IMR-90 (cell line): ENCODE measurements at regions not wholly inside any gene's neighbourhood (a gene's known extent, or its start where the extent isn't known, plus 50 kb on each side); places are given as distances from the start of the nearest gene placed in this dataset.

Experiments used
- ATAC-seq: fragments of 200-7000 bp; cut with Tn5 transposase; 2 replicates; pipeline ENCODE4 v1.9.1; 2020; ENCODE audit warnings: low read depth, mild to moderate bottlenecking, moderate library complexity
- BruUV-seq: library from RNA; stranded (reverse); fragments of 400-500 nt; replicated peaks from 2 replicates; lab custom pipeline; 2021; lab: Mats Ljungman, UMichigan
- CTCF ChIA-PET: fragments of 300-600 bp; formaldehyde crosslinking; extraction: SDS; loops from one replicate; lab custom pipeline; 2021; ENCODE audit warnings: antibody characterized with exemption; lab: Yijun Ruan, JAX
- POLR2A ChIA-PET: fragments of 300-600 bp; sonication (Branson Sonifier 250); formaldehyde crosslinking; loops from one replicate; lab custom pipeline; 2022; ENCODE audit warnings: antibody characterized with exemption; ENCODE audit not compliant: unreplicated experiment; lab: Charles Lee
- DNase-seq: peaks from one replicate; pipeline ENCODE4 v3.0.0; 2013
- H2AFZ ChIP-seq: replicated peaks from 2 replicates; pipeline ENCODE3; 2013; ENCODE audit warnings: low read length, mild to moderate bottlenecking; ENCODE audit not compliant: poor library complexity
- H2AK5ac ChIP-seq: 2 replicates; pipeline ENCODE4 v1.6.1; 2013; ENCODE audit warnings: low read depth, low read length, inconsistent platforms
- H2AK9ac ChIP-seq: replicated peaks from 2 replicates; pipeline ENCODE3; 2013; ENCODE audit warnings: mild to moderate bottlenecking, low read depth, low read length, moderate library complexity; ENCODE audit not compliant: poor library complexity
- H2BK120ac ChIP-seq: 2 replicates; pipeline ENCODE4 v1.6.1; 2013; ENCODE audit warnings: low read depth, low read length, inconsistent platforms
- H2BK15ac ChIP-seq: 3 replicates; pipeline ENCODE4 v1.6.1; 2013; ENCODE audit warnings: low read depth, low read length, inconsistent platforms
- H2BK20ac ChIP-seq: 2 replicates; pipeline ENCODE4 v1.6.1; 2013; ENCODE audit warnings: low read depth, mild to moderate bottlenecking, inconsistent platforms, low read length, moderate library complexity
- H2BK5ac ChIP-seq: 2 replicates; pipeline ENCODE4 v1.6.1; 2013; ENCODE audit warnings: mild to moderate bottlenecking, low read depth, low read length, inconsistent platforms; ENCODE audit not compliant: poor library complexity, severe bottlenecking
- H3K14ac ChIP-seq: replicated peaks from 2 replicates; pipeline ENCODE4 v1.6.1; 2013; ENCODE audit warnings: low read depth, low read length, inconsistent platforms
- H3K18ac ChIP-seq: 2 replicates; pipeline ENCODE4 v1.6.1; 2013; ENCODE audit warnings: low read depth, low read length, control low read depth
- H3K23ac ChIP-seq: 2 replicates; pipeline ENCODE4 v1.6.1; 2013; ENCODE audit warnings: low read depth, low read length, inconsistent platforms
- H3K27ac ChIP-seq: 2 replicates; pipeline ENCODE4 v1.5.1; 2013; ENCODE audit warnings: mild to moderate bottlenecking, control low read depth, low read length; ENCODE audit not compliant: insufficient read depth
- H3K27me3 ChIP-seq: 2 replicates; pipeline ENCODE4 v1.6.1; 2013; ENCODE audit warnings: low read length; ENCODE audit not compliant: control insufficient read depth, insufficient read depth
- H3K36me3 ChIP-seq: 2 replicates; pipeline ENCODE4 v1.6.1; 2013; ENCODE audit warnings: low read length, mixed read lengths; ENCODE audit not compliant: control insufficient read depth, insufficient read depth
- H3K4ac ChIP-seq: 2 replicates; pipeline ENCODE4 v1.6.1; 2013; ENCODE audit warnings: low read depth, low read length, inconsistent platforms
- H3K4me1 ChIP-seq: 2 replicates; pipeline ENCODE4 v1.6.1; 2013; ENCODE audit warnings: low read length, mixed read lengths; ENCODE audit not compliant: control insufficient read depth, insufficient read depth
- H3K4me2 ChIP-seq: 2 replicates; pipeline ENCODE4 v1.6.1; 2013; ENCODE audit warnings: low read depth, mild to moderate bottlenecking, control low read depth, low read length, moderate library complexity
- H3K4me3 ChIP-seq: 2 replicates; pipeline ENCODE4 v1.5.1; 2013; ENCODE audit warnings: low read depth, mild to moderate bottlenecking, control low read depth, low read length, moderate library complexity; ENCODE audit not compliant: insufficient read depth
- H3K56ac ChIP-seq: 2 replicates; pipeline ENCODE4 v1.6.1; 2013; ENCODE audit warnings: low read length, inconsistent platforms; ENCODE audit not compliant: insufficient read depth; ENCODE audit errors: extremely low read depth
- H3K79me1 ChIP-seq, 2 experiments: 2 replicates each; pipeline ENCODE4 v1.6.1; 2013; ENCODE audit warnings: low read length in 2 of 2, inconsistent platforms in 1 of 2, low read depth in 1 of 2
- H3K9ac ChIP-seq: 2 replicates; pipeline ENCODE4 v1.6.1; 2013; ENCODE audit warnings: low read depth, low read length, control low read depth
- H3K9me1 ChIP-seq: 2 replicates; pipeline ENCODE4 v1.6.1; 2013; ENCODE audit warnings: low read length, inconsistent platforms; ENCODE audit not compliant: insufficient read depth
- H3K9me3 ChIP-seq: 2 replicates; pipeline ENCODE4 v1.6.1; 2013; ENCODE audit warnings: low read length; ENCODE audit not compliant: control insufficient read depth, insufficient read depth
- H4K20me1 ChIP-seq: 2 replicates; pipeline ENCODE4 v1.6.1; 2013; ENCODE audit warnings: low read length, inconsistent platforms; ENCODE audit not compliant: insufficient read depth
- H4K5ac ChIP-seq: 2 replicates; pipeline ENCODE4 v1.6.1; 2013; ENCODE audit warnings: mild to moderate bottlenecking, low read depth, low read length, control low read depth
- H4K8ac ChIP-seq, 2 experiments: 2 replicates each; pipeline ENCODE4 v1.6.1; 2013; ENCODE audit warnings: low read depth in 2 of 2, low read length in 2 of 2, control low read depth in 1 of 2, inconsistent platforms in 1 of 2
- H4K91ac ChIP-seq: 2 replicates; pipeline ENCODE4 v1.6.1; 2013; ENCODE audit warnings: low read depth, low read length, inconsistent platforms; ENCODE audit not compliant: insufficient read depth
- CEBPB ChIP-seq: IDR thresholded peaks from 2 replicates; pipeline ENCODE4 v1.6.1; 2012; ENCODE audit warnings: low read depth, low read length, improper control_type of control experiment
- FOS ChIP-seq: fragments of 150-350 bp; IDR thresholded peaks from 2 replicates; pipeline ENCODE4 v1.6.1; 2016; ENCODE audit warnings: low read depth, low read length
- MXI1 ChIP-seq: IDR thresholded peaks from 2 replicates; pipeline ENCODE4 v1.6.1; 2012; ENCODE audit warnings: low read depth, mild to moderate bottlenecking, low read length, moderate library complexity, borderline replicate concordance
- NFE2L2 ChIP-seq: fragments of 150-350 bp; IDR thresholded peaks from 2 replicates; pipeline ENCODE4 v1.6.1; 2016; ENCODE audit warnings: low read depth, mild to moderate bottlenecking, low read length
- POLR2A ChIP-seq: IDR thresholded peaks from 2 replicates; pipeline ENCODE4 v1.6.1; 2012; ENCODE audit warnings: mild to moderate bottlenecking, low read depth, low read length
- RAD21 ChIP-seq: IDR thresholded peaks from 2 replicates; pipeline ENCODE4 v1.6.1; 2012; ENCODE audit warnings: low read length, improper control_type of control experiment
- RCOR1 ChIP-seq: IDR thresholded peaks from 2 replicates; pipeline ENCODE4 v1.6.1; 2012; ENCODE audit warnings: mild to moderate bottlenecking, low read length, improper control_type of control experiment; ENCODE audit not compliant: insufficient replicate concordance
- WGBS, 2 experiments: methylation state at CpG; one replicate each; pipeline versions ENCODE4 v1.1.5 to v1.1.7; 2013; ENCODE audit warnings: missing lambda C conversion rate in 2 of 2; ENCODE audit not compliant: insufficient read length in 1 of 2; ENCODE audit errors: extremely low coverage in 2 of 2; 5-methylcytosine and 5-hydroxymethylcytosine counted together
- dilution Hi-C: fragments of 300-500 bp; cut with HindIII; formaldehyde crosslinking; loops from one replicate; pipeline ENCODE4 v1.14.3; 2018; ENCODE audit warnings: low sequenced_read_pairs; ENCODE audit not compliant: unreplicated experiment
- in situ Hi-C: fragments of 300-500 bp; cut with MboI; formaldehyde crosslinking; loops from 3 replicates; pipeline ENCODE4 v1.14.3; 2019; ENCODE audit warnings: low sequenced_read_pairs, inconsistent platforms, mixed read lengths
- intact Hi-C: fragments of 100-400 bp; cut with micrococcal nuclease; formaldehyde crosslinking; loops from 2 replicates; pipeline ENCODE4 v1.10.0; 2022
- TF ChIP-seq, protein P1 (sequence below): fragments of 150-350 bp; IDR thresholded peaks from 2 replicates; pipeline ENCODE4 v1.6.1; 2016; ENCODE audit warnings: low read depth, mild to moderate bottlenecking, low read length, moderate library complexity, borderline replicate concordance
- TF ChIP-seq, protein P2 (sequence below): fragments of 150-350 bp; IDR thresholded peaks from 2 replicates; pipeline ENCODE4 v1.6.1; 2017; ENCODE audit warnings: mild to moderate bottlenecking, antibody characterized with exemption, low read length, low read depth

DNA sequence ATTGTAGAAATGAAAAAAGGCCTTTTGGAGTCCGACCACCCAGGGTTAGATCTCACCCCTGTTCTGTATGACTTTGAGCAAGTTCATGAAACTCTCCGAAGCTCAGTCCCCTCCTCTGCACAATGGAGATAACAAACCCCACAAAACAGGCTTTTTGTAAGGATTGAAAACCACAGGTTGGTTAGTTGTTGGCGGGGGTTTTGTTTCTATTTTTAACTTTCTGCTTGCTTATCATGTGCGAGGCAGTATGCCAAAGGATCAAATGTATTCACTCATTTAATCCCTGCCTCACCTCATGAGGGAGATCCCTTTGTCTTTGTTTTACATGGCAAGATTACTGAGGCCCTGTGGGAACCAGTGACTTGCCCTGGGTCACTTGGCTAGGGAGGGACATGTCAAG, 539.1 kb downstream of the CDK5RAP2 start:
- ChIA-PET CTCF (no interaction called here), POLR2A (no interaction called here)
- H3K9me3 ChIP-seq = peaks cover 2% of the 10 kb centered on the region; the same call in 1 of the 2 replicates
- H3K27me3 ChIP-seq = no peaks in the 10 kb centered on the region
- no peak overlapping the region for H4K91ac ChIP-seq
- H3K27ac ChIP-seq = no peak overlapping the region
- no peak for DNase-seq
- H3K23ac ChIP-seq = no peak overlapping the region
- no peak overlapping the region for H4K8ac ChIP-seq
- H3K4me2 ChIP-seq = no peak overlapping the region
- H2BK15ac ChIP-seq = no peak overlapping the region
- no peak overlapping the region for H3K14ac ChIP-seq
- H3K9ac ChIP-seq = no peak overlapping the region
- no peaks in the 10 kb centered on the region for H3K79me1 ChIP-seq
- H3K4ac ChIP-seq = no peak overlapping the region
- H2AK5ac ChIP-seq = no peak overlapping the region
- ATAC-seq = no peak
- no peak overlapping the region for H3K4me3 ChIP-seq
- dilution Hi-C loops = no loop called here
- H2BK20ac ChIP-seq = no peak overlapping the region
- no peak overlapping the region for H4K5ac ChIP-seq
- BruUV-seq = no TSS peak
- no peak overlapping the region for H3K56ac ChIP-seq
- in situ Hi-C loops = no loop called here
- WGBS, 2 experiments = no CpG with 5 or more reads among the region's 4 CpGs
- H3K4me1 ChIP-seq = no peaks in the 10 kb centered on the region
- no peak overlapping the region for H2AFZ ChIP-seq
- no peaks in the 10 kb centered on the region for H3K9me1 ChIP-seq
- no peak overlapping the region for H3K18ac ChIP-seq
- H2BK120ac ChIP-seq = no peak overlapping the region
- intact Hi-C loops = no loop called here
- TF ChIP-seq, protein P1, sequence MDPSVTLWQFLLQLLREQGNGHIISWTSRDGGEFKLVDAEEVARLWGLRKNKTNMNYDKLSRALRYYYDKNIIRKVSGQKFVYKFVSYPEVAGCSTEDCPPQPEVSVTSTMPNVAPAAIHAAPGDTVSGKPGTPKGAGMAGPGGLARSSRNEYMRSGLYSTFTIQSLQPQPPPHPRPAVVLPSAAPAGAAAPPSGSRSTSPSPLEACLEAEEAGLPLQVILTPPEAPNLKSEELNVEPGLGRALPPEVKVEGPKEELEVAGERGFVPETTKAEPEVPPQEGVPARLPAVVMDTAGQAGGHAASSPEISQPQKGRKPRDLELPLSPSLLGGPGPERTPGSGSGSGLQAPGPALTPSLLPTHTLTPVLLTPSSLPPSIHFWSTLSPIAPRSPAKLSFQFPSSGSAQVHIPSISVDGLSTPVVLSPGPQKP = no peak
- no peak for TF ChIP-seq NFE2L2
- no peak for TF ChIP-seq FOS
- TF ChIP-seq POLR2A = no peak
- TF ChIP-seq, protein P2, sequence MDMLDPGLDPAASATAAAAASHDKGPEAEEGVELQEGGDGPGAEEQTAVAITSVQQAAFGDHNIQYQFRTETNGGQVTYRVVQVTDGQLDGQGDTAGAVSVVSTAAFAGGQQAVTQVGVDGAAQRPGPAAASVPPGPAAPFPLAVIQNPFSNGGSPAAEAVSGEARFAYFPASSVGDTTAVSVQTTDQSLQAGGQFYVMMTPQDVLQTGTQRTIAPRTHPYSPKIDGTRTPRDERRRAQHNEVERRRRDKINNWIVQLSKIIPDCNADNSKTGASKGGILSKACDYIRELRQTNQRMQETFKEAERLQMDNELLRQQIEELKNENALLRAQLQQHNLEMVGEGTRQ = no peak
- TF ChIP-seq CEBPB = no peak
- TF ChIP-seq RAD21 = no peak
- no peak for TF ChIP-seq MXI1
- no peak for TF ChIP-seq RCOR1
- no peaks in the 10 kb centered on the region for H3K36me3 ChIP-seq
- no peak overlapping the region for H2AK9ac ChIP-seq
- H2BK5ac ChIP-seq = no peak overlapping the region
- H4K20me1 ChIP-seq = no peaks in the 10 kb centered on the region
